DMS53 (cell line): ENCODE measurements at regions not wholly inside any gene's neighbourhood (a gene's known extent, or its start where the extent isn't known, plus 50 kb on each side); places are given as distances from the start of the nearest gene placed in this dataset.

Source experiments
- DNase-seq: peaks from one replicate; lab custom pipeline; 2025; lab: John Stamatoyannopoulos, UW

GRCh38 chr5:10073441-10074104 is 176.1 kb downstream of the ATPSCKMT start:
- peak; percentile 9 for DNase-seq

GRCh38 chr5:10069637-10070313 is 179.9 kb downstream of the ATPSCKMT start:
- DNase-seq = no peak

GRCh38 chr5:10065428-10066000 is 184.2 kb downstream of the ATPSCKMT start:
- no peak for DNase-seq

GRCh38 chr5:10064546-10065195 is 185.0 kb downstream of the ATPSCKMT start:
- no peak for DNase-seq

- DNase-seq = no peak
Measured at GRCh38 chr5:10063997-10064396, 185.7 kb downstream of the ATPSCKMT start.

- no peak for DNase-seq
Measured at GRCh38 chr5:10059980-10060379, 189.7 kb downstream of the ATPSCKMT start.

- DNase-seq = no peak
Measured at GRCh38 chr5:10059556-10059955, 190.1 kb downstream of the ATPSCKMT start.

GRCh38 chr5:10057356-10057755 is 192.3 kb downstream of the ATPSCKMT start:
- no peak for DNase-seq

- no peak for DNase-seq
Measured at GRCh38 chr5:10056228-10056760, 193.4 kb downstream of the ATPSCKMT start.

- no peak for DNase-seq
Measured at GRCh38 chr5:10049858-10050455, 199.7 kb downstream of the ATPSCKMT start.

- DNase-seq = no peak
Measured at GRCh38 chr5:10046676-10047075, 203.0 kb downstream of the ATPSCKMT start.

GRCh38 chr5:10045376-10045775 is 204.3 kb downstream of the ATPSCKMT start:
- no peak for DNase-seq

GRCh38 chr5:10036136-10036815 is 213.4 kb downstream of the ATPSCKMT start:
- DNase-seq = no peak

- DNase-seq = peak; percentile 75
Measured at GRCh38 chr5:10034001-10034400, 215.7 kb downstream of the ATPSCKMT start.

GRCh38 chr5:10031817-10032216 is 217.9 kb downstream of the ATPSCKMT start:
- DNase-seq = no peak

GRCh38 chr5:10030219-10030831 is 219.4 kb downstream of the ATPSCKMT start:
- DNase-seq = peak; percentile 71

GRCh38 chr5:10023494-10023893 is 226.2 kb downstream of the ATPSCKMT start:
- no peak for DNase-seq

- DNase-seq = no peak
Measured at GRCh38 chr5:10021248-10021647, 228.4 kb downstream of the ATPSCKMT start.

- no peak for DNase-seq
Measured at GRCh38 chr5:10019236-10019635, 230.5 kb downstream of the ATPSCKMT start.

- peak; percentile 46 for DNase-seq
Measured at GRCh38 chr5:10018201-10019069, 231.3 kb downstream of the ATPSCKMT start.
